ENCODE measurements at regions not wholly inside any gene's neighbourhood (a gene's known extent, or its start where the extent isn't known, plus 50 kb on each side); places are given as distances from the start of the nearest gene placed in this dataset.

- no peak for TF ChIP-seq ZNF609 (CRISPR knock-in tag; IDR thresholded peaks at IDR 0.05; ENCODE audit: borderline replicate concordance)
- no peak for TF ChIP-seq TGIF2 (CRISPR knock-in tag; IDR thresholded peaks at IDR 0.05)
- TF ChIP-seq SMAD2 (IDR thresholded peaks at IDR 0.05; ENCODE audit: low read depth, low read length), result no peak
- TF ChIP-seq ZNF282 (CRISPR knock-in tag; IDR thresholded peaks at IDR 0.05), result no peak
- TF ChIP-seq ZNF165 (CRISPR knock-in tag; IDR thresholded peaks at IDR 0.05; ENCODE audit: borderline replicate concordance), result no peak
Measured at GRCh38 chr11:134994431-134994830, 582.4 kb upstream of the B3GAT1 start (continued).

- CTCF ChIA-PET (ENCODE audit: low intra/inter-chr PET ratio), result no interaction called here
- TF ChIP-seq AFF4 (CRISPR knock-in tag; IDR thresholded peaks at IDR 0.05) (no peak), GTF2B (IDR thresholded peaks at IDR 0.05; ENCODE audit: extremely low read depth, insufficient read length) (no peak), STAT5B (CRISPR knock-in tag; IDR thresholded peaks at IDR 0.05) (no peak), KLF1 (tag; IDR thresholded peaks at IDR 0.05) (no peak), HDAC2 (IDR thresholded peaks at IDR 0.05) (no peak), ZC3H4 (CRISPR knock-in tag; IDR thresholded peaks at IDR 0.05; ENCODE audit: borderline replicate concordance) (no peak), C11orf30 (IDR thresholded peaks at IDR 0.05; ENCODE audit: low read depth) (no peak), DNMT1 (IDR thresholded peaks at IDR 0.05) (no peak), ERF (CRISPR knock-in tag; IDR thresholded peaks at IDR 0.05) (no peak)
Measured at GRCh38 chr11:134993691-134994243, 581.7 kb upstream of the B3GAT1 start.

More at GRCh38 chr11:134993691-134994243, 581.7 kb upstream of the B3GAT1 start:
- no peak overlapping the region for H3K4me2 ChIP-seq (ENCODE audit: insufficient read depth, low read length)
- no peaks in the 10 kb centered on the region; a peak in 1 of 5 replicates for H3K4me1 ChIP-seq (replicated peaks in 1 of 2; ENCODE audit: control insufficient read depth in 2 of 2, insufficient read depth in 2 of 2, low read length in 2 of 2)
- H2AFZ ChIP-seq (ENCODE audit: low read depth, low read length), result no peak overlapping the region
- no peaks in the 10 kb centered on the region for H3K9me1 ChIP-seq (ENCODE audit: control insufficient read depth, insufficient read depth, low read length)
- H3K9ac ChIP-seq (ENCODE audit: insufficient read depth in 1 of 2, low read depth in 2 of 2, low read length in 2 of 2), result no peak overlapping the region
- H3K9me3 ChIP-seq (replicated peaks; ENCODE audit: control insufficient read depth, insufficient read depth, low read depth, low read length), result no peaks in the 10 kb centered on the region
- POLR2A ChIA-PET, result no interaction called here
- no peaks in the 10 kb centered on the region for H3K79me2 ChIP-seq (ENCODE audit: control insufficient read depth, insufficient read depth, low read length)
- no peaks in the 10 kb centered on the region for H4K20me1 ChIP-seq (replicated peaks; ENCODE audit: control insufficient read depth, insufficient read depth, low read length)
- H3K4me3 ChIP-seq, result no peak overlapping the region
- 0% methylated on average over 7 of the region's 7 CpGs for WGBS (ENCODE audit: insufficient coverage, low coverage, missing lambda C conversion rate)
- no peaks in the 10 kb centered on the region for H3K36me3 ChIP-seq (ENCODE audit: control insufficient read depth, insufficient read depth, low read length)
- no TSS peak for BruUV-seq (replicated peaks)
- ATAC-seq (no peak), FAIRE-seq (no peak), DNase-seq (ENCODE audit: extremely low read depth in 1 of 4, low spot score in 3 of 4) (no peak)
- no peak overlapping the region for H3K27ac ChIP-seq (ENCODE audit: extremely low read depth, low read depth, low read length)
- in situ Hi-C loops (cut with MboI), result no loop called here
- no peaks in the 10 kb centered on the region for H3K27me3 ChIP-seq (ENCODE audit: control insufficient read depth in 2 of 2, insufficient read depth in 2 of 2, low read length in 2 of 2)
- intact Hi-C loops (cut with micrococcal nuclease), result no loop called here
